Nucleus accumbens (tissue), 56 donors: ENCODE measurements at regions not wholly inside any gene's neighbourhood (a gene's known extent, or its start where the extent isn't known, plus 50 kb on each side); places are given as distances from the start of the nearest gene placed in this dataset.

ENCODE experiments used
- DNase-seq, 56 donors: peaks; one replicate each; lab custom pipeline; 2025; lab: John Stamatoyannopoulos, UW

DNA sequence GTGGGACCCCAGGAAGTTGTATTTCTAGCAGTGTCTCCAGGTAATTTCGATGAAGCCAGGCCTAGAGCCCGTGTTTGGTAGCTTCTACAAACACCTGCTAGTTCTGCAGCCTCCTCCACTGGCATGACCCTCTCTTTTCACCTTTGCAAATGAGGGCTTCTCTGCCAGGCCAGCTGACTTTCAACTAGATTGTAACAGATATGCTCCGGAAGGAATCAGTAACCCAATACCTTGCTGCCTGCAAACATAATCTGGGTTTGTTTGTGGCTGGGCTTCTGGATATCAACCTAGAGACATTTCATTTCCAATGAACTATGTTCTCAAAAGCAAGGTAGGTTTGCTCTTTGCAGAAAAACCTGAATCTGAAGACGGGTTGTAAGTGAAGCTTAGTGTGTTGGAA lies 354.8 kb downstream of the DMRT2 start:
- no peak for DNase-seq

DNA sequence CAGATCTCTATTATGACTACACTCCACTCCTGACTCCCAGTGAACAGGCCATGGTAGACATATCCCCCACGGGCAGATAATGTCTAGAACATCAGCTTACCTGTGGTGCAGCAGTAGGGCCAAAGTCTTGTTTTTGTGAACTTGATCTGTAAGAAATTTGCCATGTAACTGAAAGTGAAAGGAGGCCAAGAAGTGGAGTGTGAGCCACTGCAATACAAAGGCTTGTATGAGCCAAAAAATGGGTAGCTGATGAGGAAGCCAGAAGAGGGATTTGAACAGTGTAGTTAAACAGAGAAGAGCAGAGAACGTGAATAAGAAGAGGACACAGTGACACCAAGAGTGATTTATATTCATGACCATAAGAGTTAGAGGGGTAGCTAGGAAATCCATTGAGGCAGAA lies 361.7 kb downstream of the DMRT2 start:
- no peak for DNase-seq

DNA sequence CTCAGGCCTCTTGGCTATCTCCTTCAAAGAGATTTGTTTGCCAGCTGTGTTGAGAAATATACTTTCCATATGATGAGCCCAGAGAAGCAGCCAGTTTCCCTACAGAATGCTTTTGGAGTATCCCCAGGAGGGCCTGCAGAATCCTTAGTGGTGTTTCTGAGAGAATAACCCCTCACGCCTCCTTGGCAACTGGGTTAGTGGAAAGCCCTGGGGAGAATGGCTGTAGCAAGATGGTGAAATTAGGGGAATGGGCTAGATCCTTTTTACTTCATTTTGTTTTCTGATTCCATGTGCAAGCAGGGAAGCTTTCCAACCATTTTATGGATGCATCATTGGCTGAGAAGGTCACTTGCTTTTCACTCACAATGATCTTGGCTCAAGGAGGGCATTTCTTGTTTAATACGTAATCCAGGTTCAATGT lies 364.6 kb downstream of the DMRT2 start:
- no peak for DNase-seq

GRCh38 chr9:1415146-1415545 lies 365.0 kb downstream of the DMRT2 start:
- DNase-seq = no peak

GRCh38 chr9:1416261-1416660 lies 366.1 kb downstream of the DMRT2 start:
- DNase-seq = no peak

GRCh38 chr9:1421436-1421835 lies 371.3 kb downstream of the DMRT2 start:
- no peak for DNase-seq

- DNase-seq = no peak
Measured at GRCh38 chr9:1427875-1428274, 377.7 kb downstream of the DMRT2 start.

DNA sequence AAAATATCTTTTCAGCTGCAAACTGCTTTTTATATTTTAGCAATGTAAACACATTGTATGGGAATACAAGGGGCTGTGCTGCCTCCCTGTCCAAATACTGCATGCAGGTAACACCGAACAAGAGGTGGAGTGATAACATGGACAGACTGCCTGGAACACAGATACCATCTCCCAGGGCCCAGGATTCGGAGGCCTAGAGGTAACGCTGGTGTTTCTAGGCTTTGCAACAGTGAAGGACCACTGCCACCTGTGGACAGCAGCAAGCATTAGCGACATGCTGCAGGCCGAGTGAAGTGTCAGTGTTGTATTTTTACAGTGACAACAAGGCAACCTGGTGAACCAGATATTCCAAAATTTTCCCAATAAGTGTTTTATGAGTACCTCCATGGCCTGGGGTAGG lies 379.1 kb downstream of the DMRT2 start:
- peak in 4 of 56 donors; percentile 4 to 8 (median 4) for DNase-seq

DNA sequence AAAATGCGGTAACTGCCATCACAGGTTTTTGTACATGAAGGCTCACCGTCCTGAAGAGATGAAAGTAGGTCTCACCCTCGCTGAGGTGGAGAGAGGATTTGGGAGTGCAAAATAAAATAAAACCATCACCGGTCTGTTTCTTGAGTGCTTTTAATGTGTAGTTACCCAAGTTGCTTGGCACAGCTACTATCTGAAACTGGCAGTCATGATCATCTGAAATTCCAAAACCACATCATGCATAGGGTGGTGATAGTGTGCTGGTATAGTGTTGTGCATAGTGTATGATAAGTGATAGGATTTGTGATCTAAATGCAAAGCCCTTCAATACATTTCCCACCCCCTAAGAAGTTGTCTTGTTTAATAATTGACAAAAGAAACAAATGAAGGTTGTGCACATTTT lies 381.3 kb downstream of the DMRT2 start:
- no peak for DNase-seq

DNA sequence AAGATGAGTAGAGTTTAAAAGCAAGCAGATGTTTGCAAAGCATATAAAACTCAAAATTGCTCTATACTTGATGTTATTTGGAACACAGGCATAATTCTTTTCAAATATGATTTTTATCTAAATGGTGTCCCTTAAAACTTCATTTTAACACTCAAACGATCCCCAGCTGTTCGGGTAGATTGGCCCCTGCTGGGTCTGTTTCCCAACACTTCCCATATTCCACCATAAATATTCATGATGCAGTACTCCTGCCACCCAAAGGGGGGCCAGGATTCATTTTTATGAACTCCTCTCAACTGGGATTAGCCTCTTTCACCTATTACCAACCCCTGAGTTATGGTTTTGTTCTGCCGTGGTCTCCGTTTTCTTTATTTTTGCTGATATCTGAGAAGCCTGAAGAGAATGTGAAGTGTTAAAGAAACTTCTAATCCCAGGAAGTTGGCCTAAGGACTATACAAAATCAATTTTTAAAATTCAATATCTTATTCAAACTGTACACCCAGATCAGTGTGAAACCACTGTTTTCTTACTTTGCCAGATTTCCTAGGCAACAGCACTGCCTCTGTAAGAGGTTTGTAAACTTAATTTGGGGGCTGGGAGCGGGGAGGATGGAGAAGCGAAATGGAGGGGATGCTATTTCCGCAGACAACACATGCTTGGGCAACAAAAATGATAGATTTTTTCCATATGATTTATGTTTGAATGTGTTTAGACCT lies 384.1 kb downstream of the DMRT2 start:
- no peak for DNase-seq

- DNase-seq = no peak
Measured at GRCh38 chr9:1434811-1435210, 384.7 kb downstream of the DMRT2 start.

DNA sequence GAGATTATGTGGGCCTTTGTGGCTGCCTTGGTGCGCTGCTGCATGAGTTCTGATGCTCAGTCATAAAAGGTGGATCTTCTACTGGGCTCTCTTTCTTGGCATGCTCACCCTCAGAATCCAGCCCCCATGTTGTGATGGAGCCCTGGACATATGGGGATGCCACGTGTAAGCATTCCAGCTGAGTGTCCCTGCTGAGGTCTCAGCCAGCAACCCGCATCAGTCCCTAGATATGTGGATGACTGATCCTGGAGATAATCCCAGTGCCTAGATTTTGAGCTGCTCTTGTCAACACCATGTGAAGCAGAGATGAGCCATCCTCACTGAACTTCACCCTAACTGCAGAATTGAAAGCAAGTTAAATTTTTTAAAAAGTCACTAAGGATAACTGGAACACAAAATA lies 390.1 kb downstream of the DMRT2 start:
- DNase-seq = no peak

GRCh38 chr9:1442105-1442504 lies 391.9 kb downstream of the DMRT2 start:
- no peak for DNase-seq

DNA sequence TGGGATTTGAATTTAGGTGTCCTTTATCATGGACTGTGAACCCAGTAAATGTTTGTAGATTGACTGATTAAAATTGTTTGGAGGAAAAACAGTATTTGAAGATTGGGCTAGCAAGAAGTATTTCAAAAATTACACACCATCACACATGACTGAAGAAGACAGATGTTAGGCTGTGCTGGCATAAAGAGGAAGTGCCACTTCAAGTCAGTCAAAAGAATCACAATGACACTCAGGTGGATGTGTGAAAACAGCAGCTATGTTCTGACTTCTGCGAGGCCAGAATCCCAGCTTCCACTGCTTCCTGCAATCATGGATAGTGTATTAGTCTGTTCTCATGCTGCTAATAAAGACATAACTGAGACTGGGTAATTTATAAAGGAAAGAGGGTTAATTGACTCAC lies 393.3 kb downstream of the DMRT2 start:
- no peak for DNase-seq

DNA sequence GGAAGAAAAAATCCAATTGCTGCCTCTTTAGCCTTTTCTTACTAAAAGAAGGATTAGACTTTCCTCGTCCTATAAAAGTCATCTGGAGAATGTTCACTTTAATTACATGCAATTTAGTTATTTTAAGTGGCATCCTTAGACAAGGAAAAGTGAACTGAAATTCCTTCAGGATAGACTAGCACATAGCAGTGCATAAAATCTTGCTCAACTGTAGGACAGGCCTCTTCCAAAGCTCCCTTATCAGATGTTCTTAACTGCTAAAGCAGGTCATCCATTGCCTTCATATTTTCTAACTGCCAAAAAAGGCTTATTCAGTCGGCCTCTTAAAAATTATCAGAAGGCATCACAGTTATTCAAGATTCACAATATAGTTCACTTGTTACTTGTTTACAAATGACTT lies 396.5 kb downstream of the DMRT2 start:
- DNase-seq = no peak

- no peak for DNase-seq
Measured at GRCh38 chr9:1453636-1454035, 403.5 kb downstream of the DMRT2 start.

- peak in 7 of 56 donors; percentile 4 to 31 (median 7) for DNase-seq
Measured at GRCh38 chr9:1454211-1454610, 404.1 kb downstream of the DMRT2 start.

- peak in 1 of 56 donors; percentile 21 for DNase-seq
Measured at GRCh38 chr9:1454616-1455347, 404.6 kb downstream of the DMRT2 start.

DNA sequence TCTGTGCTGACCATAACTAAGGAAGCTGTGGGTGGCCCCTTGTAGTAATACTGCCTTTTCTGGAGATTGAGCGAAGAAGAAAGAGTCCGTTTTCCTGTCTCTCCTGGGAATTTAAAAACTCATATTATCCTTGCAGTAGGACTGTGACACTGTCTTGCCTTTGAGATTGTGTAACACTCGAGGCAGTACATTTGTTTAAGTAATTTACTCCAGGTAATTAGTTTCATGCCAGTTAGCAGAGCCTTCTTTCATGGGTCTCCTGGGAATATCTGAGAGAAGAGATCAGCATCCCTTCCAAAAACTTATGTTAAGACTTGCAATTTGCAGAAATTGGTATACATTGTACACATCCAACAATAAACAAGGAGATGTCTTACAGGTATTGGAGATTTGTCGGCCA lies 405.6 kb downstream of the DMRT2 start:
- DNase-seq = no peak

DNA sequence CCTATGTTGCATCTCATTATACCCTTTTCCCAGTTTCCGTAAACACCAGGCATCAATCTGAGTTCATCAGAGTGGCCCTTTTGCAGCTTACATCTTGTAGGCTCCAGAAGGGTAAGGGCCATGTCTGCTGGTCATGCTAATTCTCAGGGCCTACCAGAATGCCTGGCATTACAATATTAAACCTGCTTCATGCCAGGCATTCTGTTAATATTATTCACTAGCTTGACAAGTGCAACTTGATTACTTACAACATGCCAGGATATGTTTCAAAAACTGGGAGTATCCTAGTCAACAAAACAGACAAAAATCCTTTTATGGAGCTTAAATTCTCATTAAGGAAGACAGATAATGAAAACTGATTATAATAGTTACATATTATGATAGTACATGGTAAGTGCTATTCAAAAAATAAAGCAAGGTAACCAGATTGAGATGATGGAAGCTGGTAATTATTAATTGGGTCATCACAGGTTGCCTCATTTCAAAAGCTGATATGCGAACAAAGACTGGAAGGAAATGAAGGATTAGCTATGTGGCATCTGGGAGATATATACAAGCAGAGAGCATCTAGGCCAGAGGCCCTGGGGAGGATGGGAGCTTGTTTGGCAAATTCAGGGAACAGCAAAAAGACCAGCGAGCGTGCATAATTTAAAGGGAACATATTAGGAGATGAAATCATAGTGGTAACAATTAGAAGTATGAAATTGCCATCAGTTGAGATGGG lies 406.3 kb downstream of the DMRT2 start:
- DNase-seq = no peak

DNA sequence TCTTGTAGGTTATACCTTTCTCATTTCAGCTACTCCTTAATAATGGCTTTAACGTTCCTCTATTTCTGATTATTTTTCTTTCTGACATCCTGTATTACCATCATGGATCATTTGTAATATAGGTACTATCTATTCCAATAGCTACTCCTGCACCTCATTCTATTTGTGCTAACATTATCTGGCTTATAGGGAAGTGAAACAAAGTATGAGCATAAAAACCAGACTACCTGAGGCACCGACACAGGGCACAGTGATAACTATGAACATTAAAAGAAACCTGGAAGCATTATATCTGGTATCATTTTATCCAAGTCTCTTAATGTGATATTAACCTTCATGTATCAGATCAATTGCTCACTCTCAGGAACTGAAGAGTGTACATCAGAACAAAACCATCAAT lies 407.3 kb downstream of the DMRT2 start:
- no peak for DNase-seq

GRCh38 chr9:1458503-1458902 lies 408.3 kb downstream of the DMRT2 start:
- no peak for DNase-seq
